HepG2 (cell line): ENCODE measurements at regions not wholly inside any gene's neighbourhood (a gene's known extent, or its start where the extent isn't known, plus 50 kb on each side); places are given as distances from the start of the nearest gene placed in this dataset.

Source experiments
- ATAC-seq: fragments of 200-7000 bp; cut with Tn5 transposase; 3 replicates; pipeline ENCODE4 v1.9.1; 2020; ENCODE audit warnings: mild to moderate bottlenecking, moderate library complexity
- BruUV-seq: library from RNA; stranded (reverse); fragments of 400-500 nt; replicated peaks from 2 replicates; lab custom pipeline; 2021; lab: Mats Ljungman, UMichigan
- CTCF ChIA-PET: fragments of 300-600 bp; formaldehyde crosslinking; extraction: SDS; loops from one replicate; lab custom pipeline; 2021; ENCODE audit warnings: low total read pairs, inconsistent platforms, low intra/inter-chr PET ratio; lab: Yijun Ruan, JAX
- POLR2A ChIA-PET: fragments of 350-600 bp; sonication (Branson Sonifier 250); formaldehyde crosslinking; loops from one replicate; lab custom pipeline; 2020; ENCODE audit warnings: antibody characterized with exemption, inconsistent platforms; lab: Yijun Ruan, JAX
- DNase-seq: peaks from one replicate; pipeline ENCODE4 v3.0.0-alpha.2; 2015; ENCODE audit warnings: low spot score
- FAIRE-seq: peaks from 3 replicates; lab custom pipeline; 2011; peaks lifted over from hg19 to GRCh38; lab: Jason Lieb, UNC
- H2AFZ ChIP-seq: one replicate; pipeline ENCODE4 v1.6.1; 2011; ENCODE audit warnings: low read length, inconsistent platforms
- H3K27ac ChIP-seq: fragments of 300-600 bp; 3 replicates; pipeline ENCODE4 v1.8.0; 2011; ENCODE audit warnings: mixed run types, mild to moderate bottlenecking, mixed read lengths, low read length, inconsistent platforms; ENCODE audit not compliant: insufficient read depth; ENCODE audit errors: extremely low read length
- H3K27me3 ChIP-seq, 2 experiments: fragments of 200-600 bp in 1 of 2; 2 replicates in 1 of 2; 3 replicates in 1 of 2; pipeline versions ENCODE4 v1.6.0 to v1.8.0; 2011; ENCODE audit warnings: low read length in 2 of 2, mild to moderate bottlenecking in 2 of 2, moderate library complexity in 2 of 2, inconsistent platforms in 1 of 2; ENCODE audit not compliant: insufficient read depth in 2 of 2, control insufficient read depth in 1 of 2
- H3K36me3 ChIP-seq, 2 experiments: fragments of 200-600 bp in 1 of 2; replicated peaks in 1 of 2; 2 replicates in 1 of 2; 3 replicates in 1 of 2; pipeline versions ENCODE4 v1.5.1 to v1.8.0; 2011; ENCODE audit warnings: low read length in 2 of 2, inconsistent platforms in 1 of 2; ENCODE audit not compliant: insufficient read depth in 2 of 2, control insufficient read depth in 1 of 2
- H3K4me1 ChIP-seq: 2 replicates; pipeline ENCODE4 v1.5.1; 2012; ENCODE audit warnings: low read length, inconsistent platforms; ENCODE audit not compliant: insufficient read depth
- H3K4me2 ChIP-seq: 2 replicates; pipeline ENCODE4 v1.6.0; 2011; ENCODE audit warnings: low read depth, low read length, inconsistent platforms
- H3K4me3 ChIP-seq, 3 experiments: fragments of 200-600 bp in 1 of 3; sonication (generic), shearing (Covaris generic) in 1 of 3; replicated peaks in 1 of 3; 2 replicates each; pipeline ENCODE4 v1.5.1; 2011 to 2016; ENCODE audit warnings: low read length in 3 of 3, inconsistent platforms in 2 of 3, low read depth in 2 of 3, mild to moderate bottlenecking in 2 of 3, control low read depth in 1 of 3, mixed read lengths in 1 of 3; ENCODE audit not compliant: insufficient read depth in 1 of 3
- H3K79me2 ChIP-seq: one replicate; pipeline ENCODE4 v1.6.1; 2011; ENCODE audit warnings: low read length, inconsistent platforms; ENCODE audit not compliant: insufficient read depth
- H3K9ac ChIP-seq: 2 replicates; pipeline ENCODE4 v1.6.0; 2011; ENCODE audit warnings: mild to moderate bottlenecking, low read depth, low read length, inconsistent platforms; ENCODE audit not compliant: insufficient read depth
- H3K9me3 ChIP-seq: 2 replicates; pipeline ENCODE4 v1.5.1; 2012; ENCODE audit warnings: mild to moderate bottlenecking, low read length
- H4K20me1 ChIP-seq: 2 replicates; pipeline ENCODE4 v1.6.0; 2011; ENCODE audit warnings: inconsistent platforms, mild to moderate bottlenecking, low read length, moderate library complexity; ENCODE audit not compliant: insufficient read depth
- AHR ChIP-seq: IDR thresholded peaks from 2 replicates; pipeline ENCODE4 v1.6.1; 2018; ENCODE audit warnings: missing genetic modification reagents, missing compliant biosample characterization
- ASH2L ChIP-seq: fragments of 300-600, 200-600 bp; sonication (generic); IDR thresholded peaks from 2 replicates; pipeline ENCODE4 v1.7.0; 2017; ENCODE audit warnings: low read depth, mild to moderate bottlenecking, moderate library complexity, mixed read lengths, low read length; ENCODE audit not compliant: insufficient read length
- KLF9 ChIP-seq: IDR thresholded peaks from 2 replicates; pipeline ENCODE4 v1.6.1; 2016; ENCODE audit warnings: low read depth
- MBD4 ChIP-seq: IDR thresholded peaks from 2 replicates; pipeline ENCODE4 v1.6.1; 2012; ENCODE audit warnings: low read length, inconsistent platforms, borderline replicate concordance
- ONECUT2 ChIP-seq: sonication (generic); formaldehyde crosslinking; IDR thresholded peaks from 2 replicates; pipeline ENCODE4 v1.4.0; 2020; ENCODE audit warnings: missing genetic modification reagents
- ZNF407 ChIP-seq: sonication (generic); formaldehyde crosslinking; IDR thresholded peaks from one replicate; pipeline ENCODE4 v1.5.1; 2020; ENCODE audit warnings: mild to moderate bottlenecking, missing genetic modification reagents; ENCODE audit errors: not compliant biosample characterization
- ZNF562 ChIP-seq: sonication (generic); formaldehyde crosslinking; IDR thresholded peaks from 2 replicates; pipeline ENCODE4 v1.8.0; 2022; ENCODE audit warnings: missing genetic modification reagents, borderline replicate concordance
- WGBS: methylation state at CpG from one replicate; pipeline ENCODE4 v1.1.6; 2017; ENCODE audit warnings: low lambda C conversion rate; 5-methylcytosine and 5-hydroxymethylcytosine counted together
- in situ Hi-C: cut with HindIII; loops from 2 replicates; pipeline ENCODE4 v1.10.0; 2017; ENCODE audit warnings: low pct_unique_long_range_greater_than_20kb; ENCODE audit not compliant: extremely low pct_ligation_motif_present
- intact Hi-C: fragments of 100-400 bp; cut with micrococcal nuclease; formaldehyde crosslinking; loops from one replicate; pipeline ENCODE4 v1.10.0; 2022; ENCODE audit not compliant: unreplicated experiment

DNA sequence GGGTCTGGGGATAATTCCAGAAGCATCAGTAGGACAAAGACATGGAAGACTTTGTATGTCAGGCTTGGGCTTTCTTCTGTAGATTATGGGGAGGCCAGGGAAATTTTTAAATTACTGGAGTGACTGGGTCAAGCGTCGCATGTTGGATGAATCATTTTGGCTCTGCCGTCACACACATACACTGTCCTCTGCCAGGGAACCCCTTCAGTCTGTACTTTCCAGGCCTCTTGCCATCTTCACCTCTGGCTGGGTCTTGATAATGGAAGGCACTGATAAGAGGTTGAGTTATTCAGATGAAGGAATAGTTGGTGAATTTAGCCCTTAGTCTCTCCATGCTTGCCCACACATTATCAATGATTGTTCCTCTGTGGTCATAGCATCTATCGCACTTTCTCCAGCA lies 895.1 kb upstream of the CELF4 start:
- WGBS, result 56% methylated on average over 4 of the region's 4 CpGs
- ATAC-seq, result no peak

More for the DNA sequence above, 895.1 kb upstream of the CELF4 start:
- in situ Hi-C loops, result no loop called here
- H2AFZ ChIP-seq, result no peak overlapping the region
- H3K36me3 ChIP-seq, result no peaks in the 10 kb centered on the region
- H3K4me3 ChIP-seq, result no peak overlapping the region
- TF ChIP-seq KLF9 (CRISPR knock-in tag) (no peak), ZNF407 (CRISPR knock-in tag) (no peak), MBD4 (no peak), AHR (CRISPR knock-in tag) (no peak), ZNF562 (CRISPR knock-in tag) (no peak), ASH2L (no peak), ONECUT2 (CRISPR knock-in tag) (no peak)
- TF ChIP-seq, all 625 proteins: peak for 0
- FAIRE-seq (no peak), DNase-seq (no peak)
- no TSS peak for BruUV-seq
- Histone ChIP-seq H3K9ac (no peak overlapping the region), H3K9me3 (no peaks in the 10 kb centered on the region), H3K4me2 (no peak overlapping the region), H3K4me1 (no peaks in the 10 kb centered on the region), H3K79me2 (no peaks in the 10 kb centered on the region), H3K27ac (no peak overlapping the region), H3K27me3 (no peaks in the 10 kb centered on the region; a peak in 1 of 5 replicates), H4K20me1 (no peaks in the 10 kb centered on the region)
- ChIA-PET CTCF (no interaction called here), POLR2A (no interaction called here)
- intact Hi-C loops, result no loop called here
